ENCODE measurements at regions not wholly inside any gene's neighbourhood (a gene's known extent, or its start where the extent isn't known, plus 50 kb on each side); places are given as distances from the start of the nearest gene placed in this dataset.

GRCh38 chr2:51760441-51760840, 728.5 kb upstream of the NRXN1 start:
- TF ChIP-seq EP300 (IDR thresholded peaks at IDR 0.05) = no peak
- no peak for TF ChIP-seq POLR2A (IDR thresholded peaks at IDR 0.05)
- no peak for TF ChIP-seq CTCF (IDR thresholded peaks at IDR 0.05)
- TF ChIP-seq POLR2AphosphoS5 (IDR thresholded peaks at IDR 0.05) = no peak
- H3K4me1 ChIP-seq = no peaks in the 10 kb centered on the region
- intact Hi-C loops (cut with DNase I) = no loop called here

GRCh38 chr2:51758081-51758480, 726.1 kb upstream of the NRXN1 start:
- WGBS, 2 donors = 77 to 79% methylated on average over 1 of the region's 1 CpG
- H3K36me3 ChIP-seq = no peaks in the 10 kb centered on the region
- H3K4me1 ChIP-seq = no peaks in the 10 kb centered on the region
- TF ChIP-seq POLR2AphosphoS5 (IDR thresholded peaks at IDR 0.05) (no peak), POLR2A (IDR thresholded peaks at IDR 0.05) (no peak), EP300 (IDR thresholded peaks at IDR 0.05) (no peak), CTCF (IDR thresholded peaks at IDR 0.05) (no peak)
- H3K27me3 ChIP-seq = no peaks in the 10 kb centered on the region
- no peak overlapping the region for H3K27ac ChIP-seq
- no peak overlapping the region for H3K4me3 ChIP-seq
- H3K9me3 ChIP-seq = no peaks in the 10 kb centered on the region
- intact Hi-C loops (cut with DNase I) = no loop called here
- DNase-seq = no peak

More at GRCh38 chr2:51760441-51760840, 728.5 kb upstream of the NRXN1 start:
- DNase-seq = no peak
- Histone ChIP-seq H3K4me3 (no peak overlapping the region), H3K27ac (no peak overlapping the region), H3K36me3 (no peaks in the 10 kb centered on the region), H3K9me3 (no peaks in the 10 kb centered on the region), H3K27me3 (no peaks in the 10 kb centered on the region)

GRCh38 chr2:51734115-51734514, 702.2 kb upstream of the NRXN1 start:
- intact Hi-C loops (cut with DNase I) = no loop called here
- 95% methylated on average over 1 of the region's 1 CpG for WGBS, 2 donors
- DNase-seq = no peak
- no peak overlapping the region for H3K27ac ChIP-seq
- no peaks in the 10 kb centered on the region for H3K27me3 ChIP-seq
- TF ChIP-seq CTCF (IDR thresholded peaks at IDR 0.05) = no peak
- TF ChIP-seq POLR2AphosphoS5 (IDR thresholded peaks at IDR 0.05) = no peak
- no peak for TF ChIP-seq POLR2A (IDR thresholded peaks at IDR 0.05)
- no peak for TF ChIP-seq EP300 (IDR thresholded peaks at IDR 0.05)
- H3K4me1 ChIP-seq = no peaks in the 10 kb centered on the region
- no peaks in the 10 kb centered on the region for H3K36me3 ChIP-seq
- H3K9me3 ChIP-seq = no peaks in the 10 kb centered on the region
- H3K4me3 ChIP-seq = no peak overlapping the region

GRCh38 chr2:51723691-51724090, 691.8 kb upstream of the NRXN1 start:
- no peak overlapping the region for H3K27ac ChIP-seq
- H3K4me3 ChIP-seq = no peak overlapping the region
- no peaks in the 10 kb centered on the region for H3K9me3 ChIP-seq
- H3K27me3 ChIP-seq = no peaks in the 10 kb centered on the region
- 0 to 4% methylated on average over 1 of the region's 1 CpG for WGBS, 2 donors
- no peaks in the 10 kb centered on the region for H3K36me3 ChIP-seq
- no peaks in the 10 kb centered on the region for H3K4me1 ChIP-seq
- DNase-seq = no peak
- no peak for TF ChIP-seq POLR2AphosphoS5 (IDR thresholded peaks at IDR 0.05)
- no peak for TF ChIP-seq POLR2A (IDR thresholded peaks at IDR 0.05)
- no peak for TF ChIP-seq EP300 (IDR thresholded peaks at IDR 0.05)
- no peak for TF ChIP-seq CTCF (IDR thresholded peaks at IDR 0.05)
- intact Hi-C loops (cut with DNase I) = no loop called here

- WGBS, 2 donors = 73 to 83% methylated on average over 1 of the region's 1 CpG
- TF ChIP-seq CTCF (IDR thresholded peaks at IDR 0.05) = no peak
- TF ChIP-seq POLR2AphosphoS5 (IDR thresholded peaks at IDR 0.05) = no peak
- no peak for TF ChIP-seq POLR2A (IDR thresholded peaks at IDR 0.05)
- TF ChIP-seq EP300 (IDR thresholded peaks at IDR 0.05) = no peak
- no peaks in the 10 kb centered on the region for H3K9me3 ChIP-seq
- no peak for DNase-seq
- no peaks in the 10 kb centered on the region for H3K27me3 ChIP-seq
- intact Hi-C loops (cut with DNase I) = no loop called here
- H3K27ac ChIP-seq = no peak overlapping the region
- no peaks in the 10 kb centered on the region for H3K36me3 ChIP-seq
- no peak overlapping the region for H3K4me3 ChIP-seq
- no peaks in the 10 kb centered on the region for H3K4me1 ChIP-seq
Observed at GRCh38 chr2:51722311-51722710, 690.4 kb upstream of the NRXN1 start.

All from sigmoid colon (tissue), 6 donors.